H9 (cell line): ENCODE measurements at regions not wholly inside any gene's neighbourhood (a gene's known extent, or its start where the extent isn't known, plus 50 kb on each side); places are given as distances from the start of the nearest gene placed in this dataset.

Source experiments
- DNase-seq: peaks from one replicate; pipeline ENCODE4 v3.0.0-alpha.2; 2017
- H2AFZ ChIP-seq: one replicate; pipeline ENCODE4 v1.6.1; 2013; ENCODE audit warnings: mild to moderate bottlenecking, low read length, control low read depth, moderate library complexity
- H2AK5ac ChIP-seq: 2 replicates; pipeline ENCODE4 v1.6.1; 2013; ENCODE audit warnings: low read length, control low read depth, mixed read lengths; ENCODE audit not compliant: insufficient read length
- H2BK120ac ChIP-seq: one replicate; pipeline ENCODE4 v1.6.1; 2013; ENCODE audit warnings: low read depth, mild to moderate bottlenecking, low read length, control low read depth, inconsistent platforms; ENCODE audit not compliant: poor library complexity, severe bottlenecking
- H2BK12ac ChIP-seq: 2 replicates; pipeline ENCODE4 v1.6.1; 2013; ENCODE audit warnings: low read length, control low read depth, mixed read lengths, low read depth; ENCODE audit not compliant: insufficient read length
- H2BK15ac ChIP-seq: 2 replicates; pipeline ENCODE4 v1.6.1; 2013; ENCODE audit warnings: low read depth, low read length, control low read depth
- H2BK20ac ChIP-seq: one replicate; pipeline ENCODE4 v1.6.1; 2013; ENCODE audit warnings: low read depth, mild to moderate bottlenecking, low read length, control low read depth, inconsistent platforms; ENCODE audit not compliant: poor library complexity, severe bottlenecking
- H2BK5ac ChIP-seq: 2 replicates; pipeline ENCODE4 v1.6.1; 2013; ENCODE audit warnings: low read length, control low read depth, mixed read lengths; ENCODE audit not compliant: insufficient read length
- H3K14ac ChIP-seq: 2 replicates; pipeline ENCODE4 v1.6.1; 2013; ENCODE audit warnings: low read length, control low read depth; ENCODE audit not compliant: insufficient read depth
- H3K18ac ChIP-seq: 2 replicates; pipeline ENCODE4 v1.6.1; 2013; ENCODE audit warnings: low read depth, mild to moderate bottlenecking, mixed read lengths, low read length, control low read depth; ENCODE audit not compliant: insufficient read length
- H3K23ac ChIP-seq: 2 replicates; pipeline ENCODE4 v1.6.1; 2013; ENCODE audit warnings: low read length, control low read depth, mixed read lengths, low read depth; ENCODE audit not compliant: insufficient read length
- H3K23me2 ChIP-seq: 2 replicates; pipeline ENCODE4 v1.6.1; 2013; ENCODE audit warnings: low read depth, mild to moderate bottlenecking, mixed read lengths, low read length, control low read depth; ENCODE audit not compliant: insufficient read length, poor library complexity, severe bottlenecking
- H3K27ac ChIP-seq: 2 replicates; pipeline ENCODE4 v1.5.1; 2013; ENCODE audit warnings: low read length, control low read depth, mixed read lengths, low read depth; ENCODE audit not compliant: insufficient read length
- H3K27me3 ChIP-seq: 2 replicates; pipeline ENCODE4 v1.6.1; 2013; ENCODE audit warnings: low read length, control low read depth, inconsistent platforms; ENCODE audit not compliant: insufficient read depth
- H3K4ac ChIP-seq: 2 replicates; pipeline ENCODE4 v1.6.1; 2013; ENCODE audit warnings: low read depth, mild to moderate bottlenecking, control low read depth, inconsistent platforms, low read length, moderate library complexity
- H3K4me1 ChIP-seq: 2 replicates; pipeline ENCODE4 v1.6.1; 2013; ENCODE audit warnings: low read length, control low read depth, inconsistent platforms; ENCODE audit not compliant: insufficient read depth
- H3K4me2 ChIP-seq: 2 replicates; pipeline ENCODE4 v1.6.1; 2013; ENCODE audit warnings: low read length, control low read depth, mixed read lengths; ENCODE audit not compliant: insufficient read length, insufficient read depth
- H3K56ac ChIP-seq: 2 replicates; pipeline ENCODE4 v1.6.1; 2013; ENCODE audit warnings: low read depth, mild to moderate bottlenecking, mixed read lengths, low read length, control low read depth; ENCODE audit not compliant: insufficient read length
- H3K79me1 ChIP-seq: 2 replicates; pipeline ENCODE4 v1.6.1; 2013; ENCODE audit warnings: low read depth, mild to moderate bottlenecking, moderate library complexity, low read length, control low read depth, inconsistent platforms; ENCODE audit not compliant: insufficient read depth, poor library complexity, severe bottlenecking
- H3K79me2 ChIP-seq: 2 replicates; pipeline ENCODE4 v1.6.1; 2013; ENCODE audit warnings: low read length, control low read depth, inconsistent platforms; ENCODE audit not compliant: insufficient read depth
- H3K9ac ChIP-seq: 2 replicates; pipeline ENCODE4 v1.6.1; 2013; ENCODE audit warnings: low read length, control low read depth, mixed read lengths; ENCODE audit not compliant: insufficient read length; ENCODE audit errors: extremely low read depth
- H3K9me3 ChIP-seq: one replicate; pipeline ENCODE4 v1.6.1; 2013; ENCODE audit warnings: low read depth, low read length, inconsistent platforms; ENCODE audit not compliant: control insufficient read depth
- H3T11ph ChIP-seq: one replicate; pipeline ENCODE4 v1.6.1; 2013; ENCODE audit warnings: mild to moderate bottlenecking, low read length, control low read depth, inconsistent platforms
- H4K20me1 ChIP-seq: one replicate; pipeline ENCODE4 v1.6.1; 2013; ENCODE audit not compliant: control insufficient read depth, insufficient read length, insufficient read depth
- H4K5ac ChIP-seq: 2 replicates; pipeline ENCODE4 v1.6.1; 2013; ENCODE audit warnings: low read depth, mild to moderate bottlenecking, mixed read lengths, low read length, control low read depth; ENCODE audit not compliant: insufficient read length
- H4K8ac ChIP-seq: replicated peaks from 2 replicates; pipeline ENCODE4 v1.6.1; 2013; ENCODE audit warnings: low read length, control low read depth, mixed read lengths, low read depth; ENCODE audit not compliant: insufficient read length
- H4K91ac ChIP-seq: 2 replicates; pipeline ENCODE4 v1.6.1; 2013; ENCODE audit warnings: low read depth, mild to moderate bottlenecking, moderate library complexity, mixed read lengths, low read length, control low read depth; ENCODE audit not compliant: insufficient read length
- H3K27ac Mint-ChIP-seq, 3 experiments: 2 replicates in 2 of 3; 3 replicates in 1 of 3; pipeline ENCODE4 v1.8.0; 2020 to 2021; ENCODE audit warnings: mixed read lengths in 3 of 3, mild to moderate bottlenecking in 1 of 3, moderate library complexity in 1 of 3
- H3K27me3 Mint-ChIP-seq: 2 replicates; pipeline ENCODE4 v1.8.0; 2021; ENCODE audit warnings: low read depth, mild to moderate bottlenecking, moderate library complexity, mixed read lengths
- H3K36me3 Mint-ChIP-seq, 3 experiments: 2 replicates in 2 of 3; 3 replicates in 1 of 3; pipeline ENCODE4 v1.8.0; 2020 to 2021; ENCODE audit warnings: low read depth in 3 of 3, mixed read lengths in 3 of 3; ENCODE audit not compliant: insufficient read depth in 1 of 3
- H3K4me1 Mint-ChIP-seq, 2 experiments: 2 replicates each; pipeline ENCODE4 v1.8.0; 2020; ENCODE audit warnings: mixed read lengths in 2 of 2
- H3K4me3 Mint-ChIP-seq, 2 experiments: 2 replicates in 1 of 2; 3 replicates in 1 of 2; pipeline ENCODE4 v1.8.0; 2020 to 2021; ENCODE audit warnings: mild to moderate bottlenecking in 2 of 2, mixed read lengths in 2 of 2, moderate library complexity in 1 of 2
- H3K9me3 Mint-ChIP-seq, 2 experiments: 2 replicates in 1 of 2; 3 replicates in 1 of 2; pipeline ENCODE4 v1.8.0; 2020; ENCODE audit warnings: mild to moderate bottlenecking in 2 of 2, mixed read lengths in 2 of 2, moderate library complexity in 1 of 2
- CTCF ChIP-seq: fragments of 200-600 bp; sonication (generic); conservative IDR thresholded peaks from 3 replicates; pipeline ENCODE4 v1.8.0; 2021; ENCODE audit warnings: antibody characterized with exemption, mild to moderate bottlenecking
- WGBS: extraction: QIAGEN DNeasy Blood & Tissue Kit; methylation state at CpG from one replicate; pipeline ENCODE4 v1.1.7; 2013; ENCODE audit warnings: missing lambda C conversion rate, low lambda C conversion rate, mixed read lengths; ENCODE audit not compliant: insufficient read length; ENCODE audit errors: extremely low coverage; 5-methylcytosine and 5-hydroxymethylcytosine counted together

- peaks cover 5 to 8% of the 10 kb centered on the region in 2 experiments; a peak in 3 of 4 replicates for H3K4me1 Mint-ChIP-seq
- Histone ChIP-seq H3K23ac (no peak overlapping the region), H4K5ac (no peak overlapping the region), H3K79me1 (no peaks in the 10 kb centered on the region), H3K4me1 (no peaks in the 10 kb centered on the region), H2BK120ac (no peak overlapping the region), H3K79me2 (no peaks in the 10 kb centered on the region), H4K20me1 (no peaks in the 10 kb centered on the region), H3K9ac (no peak overlapping the region), H3K18ac (no peak overlapping the region), H3K23me2 (no peaks in the 10 kb centered on the region), H3K9me3 (peaks cover 10% of the 10 kb centered on the region), H3T11ph (no peak overlapping the region), H2BK12ac (no peak overlapping the region), H4K91ac (no peak overlapping the region), H2BK20ac (no peak overlapping the region), H3K4ac (no peak overlapping the region), H4K8ac (no peak overlapping the region), H3K27ac (no peak overlapping the region), H3K56ac (no peak overlapping the region), H3K4me2 (no peak overlapping the region), H2BK15ac (no peak overlapping the region), H3K14ac (no peak overlapping the region), H2AK5ac (no peak overlapping the region), H2BK5ac (no peak overlapping the region), H3K27me3 (no peaks in the 10 kb centered on the region), H2AFZ (no peak overlapping the region)
- no CpG with 5 or more reads among the region's 6 CpGs for WGBS
- DNase-seq, result peak; percentile 41
- peak overlapping the region in 1 of 3 experiments; percentile 91; a peak in 2 of 7 replicates for H3K27ac Mint-ChIP-seq
- peaks cover 26 to 27% of the 10 kb centered on the region in 2 experiments for H3K9me3 Mint-ChIP-seq
- no peaks in the 10 kb centered on the region for H3K27me3 Mint-ChIP-seq
- peaks cover 15 to 23% (median 16%) of the 10 kb centered on the region in 3 experiments for H3K36me3 Mint-ChIP-seq
- no peak for TF ChIP-seq CTCF
- H3K4me3 Mint-ChIP-seq, result no peak overlapping the region
Observed at GRCh38 chr2:53353135-53354114, 414.2 kb upstream of the CHAC2 start.
